Activated CD4-positive, CD25-positive, alpha-beta regulatory T cell treated with anti-CD3 and anti-CD28 coated beads, Interleukin-2, amount 50 U/mL, for 24 hours (primary cell): ENCODE measurements at regions not wholly inside any gene's neighbourhood (a gene's known extent, or its start where the extent isn't known, plus 50 kb on each side); places are given as distances from the start of the nearest gene placed in this dataset.

Source experiments
- ATAC-seq, 2 donors: fragments of 150-1000 bp; cut with Tn5 transposase; one replicate each; pipeline ENCODE4 v1.10.0; 2021; ENCODE audit warnings: mild to moderate bottlenecking in 1 of 2, moderate library complexity in 1 of 2

DNA sequence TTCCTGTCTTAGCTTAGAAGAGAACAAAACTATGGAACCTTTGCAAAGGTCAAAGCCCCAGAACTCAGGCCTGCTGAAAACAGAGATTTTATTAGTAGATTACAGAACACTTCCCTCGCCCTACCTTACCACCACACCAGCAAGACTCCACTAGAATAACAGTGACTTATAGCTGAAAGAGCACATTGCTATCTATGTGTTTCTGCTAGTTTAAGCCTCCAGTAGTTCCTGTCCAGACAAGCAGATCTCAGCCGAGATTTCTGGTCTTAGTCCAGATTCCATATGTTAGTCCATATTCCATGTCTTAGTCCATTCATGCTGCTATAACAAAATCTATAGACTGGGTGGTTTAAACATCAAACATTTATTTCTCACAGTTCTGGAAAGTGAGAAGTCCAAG lies 412.3 kb upstream of the ID4 start:
- no peak for ATAC-seq

GRCh38 chr6:19427548-19427947 lies 409.6 kb upstream of the ID4 start:
- no peak for ATAC-seq

DNA sequence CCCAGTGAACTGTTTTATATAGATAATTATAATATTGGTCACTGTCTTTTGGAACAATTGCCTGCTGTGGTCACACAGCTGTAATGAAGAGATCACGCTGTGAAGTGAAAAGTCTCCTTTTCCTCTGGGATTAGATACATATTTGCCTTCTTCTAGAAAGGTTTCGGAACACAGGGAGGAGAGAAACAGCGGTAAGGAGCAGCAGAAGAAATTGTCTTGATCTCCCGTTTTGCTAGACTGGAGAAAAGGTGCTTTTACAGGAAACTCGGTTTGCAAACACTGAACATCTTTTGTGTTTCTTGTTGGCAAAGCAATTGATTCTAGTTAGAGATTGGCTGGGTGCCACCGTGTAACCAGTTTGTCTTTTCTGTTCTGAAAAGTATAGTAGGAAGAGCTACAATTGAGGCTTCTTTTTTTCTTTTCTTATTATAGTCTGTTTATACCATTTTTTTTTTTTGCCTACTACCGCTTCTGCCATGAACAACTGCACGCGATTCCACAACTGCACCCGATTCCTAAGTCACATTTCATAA lies 404.1 kb upstream of the ID4 start:
- ATAC-seq: no peak

- ATAC-seq: no peak
Measured at GRCh38 chr6:19434065-19434464, 403.1 kb upstream of the ID4 start.

DNA sequence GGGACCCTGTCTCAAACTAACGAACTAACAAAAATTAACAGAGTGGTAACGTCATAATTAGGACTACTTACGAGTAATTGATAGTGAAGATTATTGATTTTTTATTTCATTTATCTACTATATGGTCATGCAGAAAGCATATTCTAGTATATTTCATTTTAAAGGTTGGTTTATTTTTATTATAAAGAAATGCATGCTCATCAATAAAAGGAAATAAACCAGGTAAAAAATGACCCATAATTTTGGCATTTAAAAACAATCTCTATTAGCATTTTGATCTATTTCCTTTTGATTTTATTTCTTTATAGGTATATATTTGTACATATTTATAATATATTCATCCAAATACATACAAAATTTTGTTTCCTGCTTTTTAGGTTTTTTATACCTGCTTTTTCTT lies 401.4 kb upstream of the ID4 start:
- no peak for ATAC-seq

DNA sequence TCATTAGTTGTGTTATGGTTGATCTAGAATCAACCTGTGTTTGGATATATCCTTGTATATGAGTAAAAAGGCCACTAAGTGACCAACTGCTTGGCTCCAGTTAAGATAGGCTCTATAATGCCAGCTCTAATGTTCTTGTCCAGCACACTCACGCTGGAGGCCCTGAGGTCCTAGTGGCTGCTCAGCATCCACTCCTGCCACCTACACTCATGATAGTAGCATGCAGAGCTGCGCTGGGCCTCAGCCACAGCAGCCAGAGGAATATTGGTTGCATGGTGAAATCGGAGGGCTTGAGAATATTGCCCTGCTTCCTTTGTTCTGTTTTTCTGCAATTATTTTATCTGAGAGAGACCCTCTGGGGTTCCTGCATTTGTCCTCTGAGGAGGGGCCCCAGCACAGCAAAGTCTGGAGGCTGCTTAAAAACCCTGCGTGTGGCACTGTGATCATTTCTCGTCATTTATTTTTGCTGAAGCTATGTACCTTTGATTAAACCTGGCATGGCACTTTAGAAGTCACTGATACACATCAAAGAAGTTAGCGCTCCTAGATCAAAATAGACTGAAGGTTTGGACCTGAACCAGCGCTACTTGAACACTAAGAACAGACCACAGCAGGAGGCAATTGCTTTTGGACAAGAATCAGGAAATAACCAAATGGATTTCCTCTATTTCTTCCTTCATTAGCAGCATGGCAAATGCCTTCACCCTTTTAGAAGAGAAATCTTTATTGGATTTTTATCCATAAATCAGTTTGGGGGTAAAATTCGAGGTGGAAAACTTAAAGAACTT lies 398.4 kb upstream of the ID4 start:
- ATAC-seq: no peak

GRCh38 chr6:19440531-19440930 lies 396.6 kb upstream of the ID4 start:
- no peak for ATAC-seq

GRCh38 chr6:19443411-19443810 lies 393.8 kb upstream of the ID4 start:
- ATAC-seq: no peak

DNA sequence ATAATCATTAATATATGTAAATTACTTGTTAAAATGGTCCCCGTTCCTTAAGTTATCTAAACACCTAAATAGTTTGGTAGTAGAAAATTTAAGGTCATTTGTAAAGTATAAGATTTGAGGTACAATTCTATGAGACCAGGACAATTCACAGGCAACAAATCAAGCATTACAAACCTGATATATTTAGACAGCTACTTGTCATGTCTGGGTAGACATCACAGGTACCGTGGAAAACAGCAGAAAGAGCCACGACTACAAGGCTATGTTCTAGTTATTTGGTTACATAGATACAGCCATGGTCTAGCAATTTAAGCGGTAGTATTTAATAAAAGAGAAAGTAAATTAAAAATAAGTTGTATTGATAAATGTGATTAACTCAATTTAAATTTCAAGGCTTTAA lies 393.1 kb upstream of the ID4 start:
- no peak for ATAC-seq

GRCh38 chr6:19444481-19444880 lies 392.7 kb upstream of the ID4 start:
- no peak for ATAC-seq

DNA sequence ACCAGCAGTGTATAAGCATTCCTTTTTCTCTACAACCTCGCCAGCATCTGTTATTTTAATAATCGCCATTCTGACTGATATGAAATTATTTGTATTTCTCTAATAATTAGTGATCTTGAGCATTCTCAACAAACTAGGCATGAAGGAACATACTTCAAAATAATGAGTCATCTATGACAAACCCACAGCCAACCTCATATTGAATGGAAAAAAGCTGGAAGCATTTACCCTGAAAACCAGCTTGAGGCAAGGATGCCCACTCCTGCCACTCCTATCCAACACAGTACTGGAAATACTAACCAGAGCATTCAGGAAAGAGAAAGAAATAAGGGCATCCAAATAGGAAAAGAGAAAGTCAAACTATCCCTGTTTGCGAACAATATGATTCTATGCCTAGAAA lies 390.6 kb upstream of the ID4 start:
- ATAC-seq: no peak

GRCh38 chr6:19450651-19451050 lies 386.5 kb upstream of the ID4 start:
- ATAC-seq: no peak

DNA sequence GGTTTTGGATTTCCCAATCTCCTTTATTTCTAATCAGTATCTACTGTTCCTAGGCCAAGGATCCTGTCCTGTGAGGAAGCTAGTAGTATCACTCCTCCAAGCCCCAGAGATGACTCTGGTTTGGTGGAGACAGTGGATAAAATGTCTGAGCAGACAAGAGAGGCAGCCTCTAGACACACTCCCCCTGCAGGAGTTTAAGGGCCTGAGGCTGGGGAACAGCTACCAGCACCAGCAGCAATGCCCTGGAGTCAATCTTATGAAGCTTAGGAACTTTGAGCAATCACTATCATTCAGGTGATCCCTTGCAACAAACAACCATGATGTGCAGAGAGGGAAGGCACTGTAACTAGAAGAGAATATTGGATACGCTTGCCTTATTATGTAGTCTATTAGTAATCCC lies 384.7 kb upstream of the ID4 start:
- ATAC-seq: no peak

GRCh38 chr6:19454001-19454720 lies 383.0 kb upstream of the ID4 start:
- ATAC-seq: no peak

DNA sequence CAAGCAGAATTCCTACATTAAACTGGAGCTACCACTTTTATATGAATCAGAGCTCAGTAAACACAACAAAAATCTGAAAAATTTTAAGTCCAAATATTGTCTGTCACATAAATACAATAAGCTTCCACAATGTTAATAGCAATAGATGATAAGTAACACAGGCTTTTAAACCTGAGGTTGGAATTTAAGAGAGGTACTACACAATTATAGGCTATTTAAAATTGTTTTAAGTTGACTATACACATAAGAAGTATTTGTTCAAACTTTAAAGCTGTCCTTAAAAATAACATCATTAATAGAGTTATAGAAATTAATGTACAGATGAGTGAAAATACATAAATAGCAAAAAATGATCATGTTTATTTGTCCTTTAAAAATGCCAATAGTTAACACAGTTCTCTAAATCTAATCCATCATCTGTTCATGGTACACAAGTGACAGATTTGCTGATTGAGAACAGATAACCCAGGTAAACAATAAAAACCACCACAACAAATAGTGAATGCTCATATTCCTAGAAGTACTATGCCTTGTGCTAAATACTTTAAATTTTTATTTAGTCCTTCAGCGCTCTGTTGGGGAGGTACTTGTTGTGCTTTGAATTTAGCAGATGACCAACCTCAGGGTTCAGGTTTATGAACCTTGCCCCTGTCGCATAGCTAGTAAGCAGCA lies 382.3 kb upstream of the ID4 start:
- ATAC-seq: no peak

GRCh38 chr6:19463250-19463649 lies 373.9 kb upstream of the ID4 start:
- no peak for ATAC-seq

- ATAC-seq: no peak
Measured at GRCh38 chr6:19463925-19464324, 373.2 kb upstream of the ID4 start.

GRCh38 chr6:19465256-19465655 lies 371.9 kb upstream of the ID4 start:
- ATAC-seq: no peak

DNA sequence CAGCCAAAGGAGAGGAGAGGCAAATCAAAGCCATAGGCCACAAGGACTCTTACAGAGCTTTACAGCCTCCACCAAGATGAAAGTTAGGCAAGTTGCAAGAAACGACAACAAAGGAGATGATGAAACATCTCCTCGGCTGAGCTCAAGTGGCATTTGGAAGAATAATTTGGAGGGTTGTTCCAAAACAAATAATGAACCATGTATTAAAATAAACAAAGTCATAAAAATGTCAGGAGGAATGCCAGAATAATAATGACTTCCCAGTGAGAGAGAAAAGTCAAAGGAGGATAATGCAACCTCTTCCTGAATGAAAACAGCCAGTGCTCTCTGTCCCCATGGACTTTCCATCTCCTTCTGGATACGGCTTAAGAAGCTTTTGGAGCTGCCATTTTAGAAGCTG lies 371.4 kb upstream of the ID4 start:
- ATAC-seq: no peak

DNA sequence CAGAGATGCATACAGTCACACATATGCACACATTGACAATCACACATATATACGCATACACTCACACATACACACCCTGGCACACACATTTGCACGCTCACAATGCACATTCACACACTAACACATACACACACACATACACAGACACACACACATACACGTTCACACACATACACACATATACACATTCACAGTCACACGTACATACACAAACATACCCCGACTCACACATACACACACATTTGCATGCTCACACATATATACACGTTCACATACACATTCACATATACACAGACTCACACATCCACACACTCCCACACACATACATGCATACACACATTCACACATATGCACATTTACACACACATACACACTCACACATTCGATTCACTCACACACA lies 366.8 kb upstream of the ID4 start:
- ATAC-seq: no peak

DNA sequence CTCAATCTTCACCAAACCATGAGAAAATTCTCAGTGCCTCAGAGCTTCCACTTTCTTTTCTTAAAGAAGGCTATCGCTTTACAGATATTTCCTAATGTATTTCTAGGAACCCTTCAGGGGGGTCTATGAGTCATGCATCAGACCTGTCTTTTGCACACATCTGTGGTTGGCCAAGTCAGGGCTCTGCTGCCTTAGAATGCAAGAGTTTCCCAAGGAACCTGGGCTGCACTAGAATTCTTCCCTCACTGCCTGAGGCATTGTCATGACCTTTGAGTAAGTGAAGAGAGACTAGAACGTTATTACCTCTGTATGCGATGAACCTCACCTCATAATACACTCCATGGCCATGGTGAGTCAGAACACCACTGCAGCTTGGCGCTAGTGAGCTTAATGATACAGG lies 365.0 kb upstream of the ID4 start:
- no peak for ATAC-seq

DNA sequence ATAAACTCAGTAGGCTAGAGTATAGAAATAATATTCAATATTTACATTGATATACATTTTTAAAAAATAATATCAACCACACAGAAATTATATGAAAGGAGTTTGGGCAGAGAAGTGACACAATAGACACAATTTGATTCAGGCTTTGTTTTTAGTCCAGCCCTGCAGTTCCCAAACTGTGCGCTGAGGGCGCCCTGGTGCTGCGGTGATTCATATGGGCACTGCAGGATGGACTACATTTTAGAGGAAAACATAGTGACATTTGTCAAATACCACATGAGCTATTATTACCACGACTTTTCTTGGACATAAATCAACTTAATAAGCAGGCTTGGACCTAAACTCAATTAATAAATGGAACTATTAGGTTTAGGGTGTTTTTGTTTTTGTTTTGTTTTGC lies 364.3 kb upstream of the ID4 start:
- ATAC-seq: no peak

GRCh38 chr6:19477563-19477962 lies 359.6 kb upstream of the ID4 start:
- ATAC-seq: no peak

GRCh38 chr6:19478273-19478672 lies 358.9 kb upstream of the ID4 start:
- ATAC-seq: no peak
